GM13977 (cell line): ENCODE measurements at regions not wholly inside any gene's neighbourhood (a gene's known extent, or its start where the extent isn't known, plus 50 kb on each side); places are given as distances from the start of the nearest gene placed in this dataset.

Experiments used
- DNase-seq: peaks from one replicate; pipeline ENCODE4 v3.0.0; 2012; ENCODE audit warnings: low spot score
- CTCF ChIP-seq: IDR thresholded peaks from 2 replicates; pipeline ENCODE4 v1.5.1; 2012; ENCODE audit warnings: mild to moderate bottlenecking, control low read depth; ENCODE audit not compliant: insufficient read depth; ENCODE audit errors: extremely low read depth, missing control alignments
- in situ Hi-C: fragments of 300-500 bp; cut with MboI; formaldehyde crosslinking; loops from one replicate; pipeline ENCODE4 v1.12.0; 2022; ENCODE audit warnings: low sequenced_read_pairs, low pct_unique_long_range_greater_than_20kb, mixed read lengths, inconsistent platforms; ENCODE audit not compliant: unreplicated experiment

DNA sequence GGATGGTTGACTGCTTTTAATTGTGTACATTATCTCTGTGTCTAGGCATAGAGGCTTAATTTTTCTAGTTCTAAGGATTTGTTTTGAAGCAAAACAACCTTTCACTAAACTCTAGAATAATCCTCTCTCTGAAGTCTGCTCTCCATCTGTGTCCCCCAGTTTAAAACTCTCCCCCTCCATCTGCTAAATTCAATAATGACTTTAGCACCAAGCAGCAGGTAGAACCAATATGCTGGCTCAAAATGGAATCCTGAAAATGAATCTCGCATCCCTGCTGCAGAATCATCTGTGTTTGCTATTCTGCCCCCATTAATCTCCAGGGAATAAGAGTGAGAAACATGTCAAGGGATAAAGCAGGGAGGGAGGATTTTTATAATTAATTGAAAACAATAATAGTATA lies 111.8 kb downstream of the TUSC7 start:
- TF ChIP-seq CTCF = no peak
- DNase-seq = no peak
- in situ Hi-C loops = no loop called here

GRCh38 chr3:116824208-116824607 lies 114.6 kb downstream of the TUSC7 start:
- no peak for TF ChIP-seq CTCF
- DNase-seq = no peak
- in situ Hi-C loops = no loop called here

DNA sequence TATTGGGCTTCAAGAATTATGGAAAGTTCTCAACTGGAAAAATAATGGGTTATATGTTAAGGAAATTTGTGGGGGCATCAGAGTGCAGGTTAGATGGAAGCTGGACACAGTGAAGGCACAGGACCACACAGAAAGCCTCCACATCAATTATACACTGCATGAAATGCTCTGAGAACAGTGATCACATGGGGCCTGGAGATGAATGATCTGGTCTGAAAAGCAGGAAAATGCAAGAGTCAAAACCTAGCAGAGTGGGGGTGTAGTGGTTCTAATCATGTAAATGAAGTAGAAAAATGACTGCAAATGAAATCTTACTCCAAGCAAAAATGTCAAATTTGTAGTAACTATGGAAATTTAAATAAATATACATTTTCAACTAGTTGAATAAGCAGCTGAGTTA lies 123.6 kb downstream of the TUSC7 start:
- in situ Hi-C loops = no loop called here
- TF ChIP-seq CTCF = no peak
- DNase-seq = no peak

GRCh38 chr3:116834816-116835215 lies 125.2 kb downstream of the TUSC7 start:
- TF ChIP-seq CTCF = no peak
- no peak for DNase-seq
- in situ Hi-C loops = no loop called here

GRCh38 chr3:116835658-116836057 lies 126.1 kb downstream of the TUSC7 start:
- in situ Hi-C loops = no loop called here
- no peak for TF ChIP-seq CTCF
- no peak for DNase-seq

- in situ Hi-C loops = no loop called here
- TF ChIP-seq CTCF = no peak
- no peak for DNase-seq
Measured at GRCh38 chr3:116836286-116836685, 126.7 kb downstream of the TUSC7 start.

DNA sequence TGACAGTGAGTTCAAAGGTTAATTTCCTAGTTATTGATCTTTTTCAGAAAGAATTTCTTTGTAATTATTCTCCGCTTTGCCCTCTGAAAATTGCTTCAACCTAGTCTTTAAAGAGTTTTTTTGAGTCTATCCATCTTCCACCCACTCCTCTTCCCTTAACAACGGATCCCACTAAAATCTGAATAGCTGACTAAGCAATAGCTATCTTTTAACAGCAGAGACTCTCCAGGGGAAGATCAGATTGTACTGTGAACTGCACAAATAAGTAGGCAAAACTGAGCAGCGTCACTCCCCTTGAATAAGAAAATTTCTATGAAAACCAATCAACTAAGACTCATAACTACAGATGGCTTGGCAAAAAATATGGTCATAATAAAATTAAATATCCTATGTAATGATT lies 127.9 kb downstream of the TUSC7 start:
- in situ Hi-C loops = no loop called here
- DNase-seq = no peak
- no peak for TF ChIP-seq CTCF
